GM19372 (cell line): ENCODE measurements at regions not wholly inside any gene's neighbourhood (a gene's known extent, or its start where the extent isn't known, plus 50 kb on each side); places are given as distances from the start of the nearest gene placed in this dataset.
"Not testable (repeated sequence)": the region's sequence is repeated elsewhere in the genome, so short reads cannot be mapped to it uniquely, and the experiment has no call there.

Experiments
- ATAC-seq: cut with Tn5 transposase; IDR thresholded peaks from one replicate; pipeline ENCODE4 v1.9.1; 2021; ENCODE audit warnings: mild to moderate bottlenecking, low read depth, moderate library complexity; ENCODE audit not compliant: unreplicated experiment

DNA sequence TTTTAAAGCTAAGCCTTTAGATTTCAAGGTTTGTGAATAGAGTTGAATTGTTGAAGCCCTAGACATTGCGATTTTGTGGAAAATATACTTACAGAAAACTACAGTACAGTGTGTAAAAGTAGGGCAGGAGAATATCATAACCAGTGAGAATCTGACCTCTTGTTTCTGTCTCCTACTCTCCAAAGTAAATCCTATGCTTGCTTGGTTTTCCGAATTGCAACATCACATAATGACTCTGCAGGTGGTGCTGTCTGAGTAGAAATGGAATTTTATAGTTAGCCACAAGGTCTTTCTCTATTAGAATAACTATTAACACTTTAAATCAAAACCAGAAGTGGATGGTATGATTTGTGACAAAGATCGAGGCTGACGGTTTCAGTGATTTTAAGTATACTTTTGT, 505.6 kb downstream of the RAPGEF2 start:
- no peak for ATAC-seq

DNA sequence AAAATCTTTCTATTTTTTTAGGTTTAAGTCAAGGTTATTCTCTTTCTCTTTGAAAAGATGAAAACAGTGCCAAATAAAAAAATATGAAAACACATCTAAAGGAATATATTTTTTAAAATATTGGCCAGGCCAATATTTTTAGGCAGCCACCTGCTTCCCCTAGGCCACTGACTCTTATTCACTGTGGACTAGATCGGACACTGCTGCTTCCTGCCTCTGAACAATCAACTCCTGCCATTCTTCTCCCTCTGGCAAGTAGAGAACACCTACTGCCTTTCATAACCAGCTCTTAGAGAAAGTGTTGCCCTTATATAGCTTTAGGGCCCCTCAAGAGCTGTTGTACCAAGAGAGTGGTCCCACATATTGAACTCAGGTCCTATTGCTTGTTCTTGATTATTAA, 529.2 kb downstream of the RAPGEF2 start:
- ATAC-seq: no peak

GRCh38 chr4:159639671-159640323, 536.9 kb downstream of the RAPGEF2 start:
- no peak for ATAC-seq

DNA sequence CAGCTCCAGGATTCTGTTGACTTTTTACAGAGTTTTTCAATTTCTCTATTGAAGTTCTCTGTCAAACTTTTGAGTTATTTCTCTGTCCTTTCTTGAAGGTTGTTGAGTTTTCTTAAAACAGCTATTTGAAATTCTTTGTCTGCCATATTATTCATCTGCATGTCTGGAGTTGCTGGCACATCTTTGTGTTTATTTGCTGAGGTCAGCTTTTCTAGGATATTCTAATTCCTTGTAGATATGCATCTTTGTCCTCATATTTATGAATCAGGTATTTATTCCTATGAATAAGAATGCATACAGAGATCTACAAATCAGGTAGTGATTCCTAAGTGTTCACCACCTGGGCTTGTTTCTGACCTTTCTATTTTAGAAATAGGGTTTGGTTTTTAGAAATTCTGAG, 546.4 kb downstream of the RAPGEF2 start:
- no peak for ATAC-seq

DNA sequence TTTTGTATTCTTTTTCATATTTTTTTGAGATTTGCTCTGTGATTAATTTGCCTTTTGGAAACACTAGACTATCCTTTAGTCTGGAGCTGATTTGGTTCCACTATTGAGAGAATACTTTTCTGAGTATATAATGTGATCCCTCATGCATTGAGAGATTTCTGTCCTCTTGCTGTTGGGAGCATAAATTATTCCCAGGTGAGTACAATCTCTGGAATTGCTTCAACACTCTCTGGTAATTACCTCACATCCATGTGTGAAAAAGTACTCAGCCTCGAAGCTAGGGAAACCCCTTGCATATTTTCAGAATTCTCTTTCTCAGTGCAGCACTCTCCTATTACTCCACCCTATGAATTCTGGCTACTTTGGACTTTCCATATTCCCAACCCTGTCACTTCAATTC, 550.0 kb downstream of the RAPGEF2 start:
- no peak for ATAC-seq

- no peak for ATAC-seq
Measured at GRCh38 chr4:159655547-159655946, 552.7 kb downstream of the RAPGEF2 start.

GRCh38 chr4:159669094-159669493, 566.2 kb downstream of the RAPGEF2 start:
- ATAC-seq: no peak

- no peak for ATAC-seq
Measured at GRCh38 chr4:159673221-159673620, 570.3 kb downstream of the RAPGEF2 start.

GRCh38 chr4:159674241-159674640, 571.4 kb downstream of the RAPGEF2 start:
- ATAC-seq: no peak

GRCh38 chr4:159677521-159677920, 574.6 kb downstream of the RAPGEF2 start:
- no peak for ATAC-seq

- no peak for ATAC-seq
Measured at GRCh38 chr4:159682996-159683395, 580.1 kb downstream of the RAPGEF2 start.

- no peak for ATAC-seq
Measured at GRCh38 chr4:159684061-159684460, 581.2 kb downstream of the RAPGEF2 start.

DNA sequence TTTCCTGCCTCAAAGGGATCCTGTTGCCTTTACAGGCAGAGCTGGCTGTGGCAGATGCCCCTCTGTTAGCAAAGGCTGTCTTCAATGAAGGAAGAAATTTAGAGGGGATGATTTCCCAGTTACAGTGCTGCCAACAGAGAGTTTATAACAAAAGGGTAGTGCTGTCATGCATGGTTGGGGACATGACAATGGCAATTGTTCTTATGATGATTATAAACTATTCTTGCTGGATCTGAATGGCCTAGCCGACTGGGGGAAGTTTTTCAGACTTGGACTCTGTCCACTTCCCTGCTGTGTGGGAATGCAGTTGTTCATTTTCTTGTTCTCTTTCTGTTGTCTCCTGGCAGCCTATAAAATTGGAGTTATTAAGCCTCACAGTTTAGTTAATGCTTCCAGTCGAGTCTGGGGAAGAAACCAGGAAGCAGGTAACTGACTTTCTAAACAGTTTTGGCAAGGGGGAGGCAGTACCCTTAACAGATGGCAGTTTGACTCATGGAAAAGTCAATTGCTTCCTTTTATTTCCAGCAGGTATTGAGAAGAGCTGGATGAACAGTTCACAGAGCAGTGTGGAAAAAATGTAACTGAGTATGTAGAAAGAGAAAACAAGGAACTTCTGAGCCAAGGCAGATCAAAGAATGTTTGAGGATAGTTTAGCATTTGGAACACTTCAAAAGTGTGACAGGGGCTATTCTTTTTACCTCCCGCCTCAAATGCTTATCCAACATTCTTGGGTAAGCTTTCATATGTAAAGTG, 582.6 kb downstream of the RAPGEF2 start:
- ATAC-seq: no peak

DNA sequence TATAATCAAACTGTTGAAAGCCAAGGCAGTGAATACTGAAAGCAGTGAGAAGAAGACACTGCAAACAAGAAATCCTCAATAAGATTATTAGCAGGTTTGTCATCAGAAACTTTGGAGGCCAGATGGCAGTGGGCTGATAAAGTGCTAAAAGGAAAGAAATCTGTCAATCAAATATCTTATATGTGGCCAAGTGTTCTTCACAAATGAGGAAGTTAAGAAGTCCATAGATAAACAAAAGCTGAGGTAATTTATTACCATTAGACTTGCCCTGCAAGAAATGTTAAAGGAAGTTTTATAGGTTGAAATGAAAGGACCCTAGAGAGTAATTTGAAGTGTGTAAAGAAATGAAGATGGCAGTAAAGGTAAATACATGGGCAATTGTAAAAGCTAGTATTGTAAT, 586.6 kb downstream of the RAPGEF2 start:
- no peak for ATAC-seq

- ATAC-seq: no peak
Measured at GRCh38 chr4:159697322-159698283, 594.7 kb downstream of the RAPGEF2 start.

DNA sequence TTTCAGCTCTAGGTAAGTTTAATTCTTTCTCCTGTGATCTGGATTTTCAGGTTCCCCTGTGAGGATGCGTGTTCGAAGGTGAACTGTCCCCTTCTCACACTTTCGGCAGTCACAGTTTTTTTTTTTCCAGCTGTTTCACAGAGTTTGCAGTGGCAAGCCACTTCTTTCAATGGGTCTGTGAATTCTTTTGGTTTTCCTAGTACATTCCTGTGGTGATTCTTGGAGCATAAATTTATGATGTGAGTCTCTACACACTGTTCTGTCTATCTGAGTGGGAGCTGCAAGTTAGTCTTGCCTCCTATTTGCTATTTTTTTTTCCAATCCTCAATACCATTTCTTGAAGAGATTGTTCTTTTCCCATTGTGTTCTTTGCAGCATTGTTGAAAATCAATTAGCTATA, 595.5 kb downstream of the RAPGEF2 start:
- no peak for ATAC-seq

GRCh38 chr4:159702200-159702599, 599.3 kb downstream of the RAPGEF2 start:
- ATAC-seq: no peak

- no peak for ATAC-seq
Measured at GRCh38 chr4:159705334-159705733, 602.5 kb downstream of the RAPGEF2 start.

- no peak for ATAC-seq
Measured at GRCh38 chr4:159706704-159707103, 603.8 kb downstream of the RAPGEF2 start.

GRCh38 chr4:159715180-159715579, 612.3 kb downstream of the RAPGEF2 start:
- not testable (repeated sequence) for ATAC-seq

GRCh38 chr4:159719531-159719930, 616.7 kb downstream of the RAPGEF2 start:
- no peak for ATAC-seq
